Prostate gland (tissue), 2 donors: ENCODE measurements at regions not wholly inside any gene's neighbourhood (a gene's known extent, or its start where the extent isn't known, plus 50 kb on each side); places are given as distances from the start of the nearest gene placed in this dataset.

ENCODE experiments used
- POLR2A ChIP-seq: fragments of 450-650 bp; IDR thresholded peaks from one replicate; pipeline ENCODE4 v1.6.1; 2016; ENCODE audit warnings: antibody characterized with exemption, mild to moderate bottlenecking
- POLR2AphosphoS5 ChIP-seq: sonication (generic); formaldehyde crosslinking; IDR thresholded peaks from one replicate; pipeline ENCODE4 v1.6.1; 2017; ENCODE audit warnings: antibody characterized with exemption
- TF ChIP-seq, protein P1 (sequence below), 4 experiments: fragments of 200-600 bp in 2 of 4; fragments of 450-650 bp in 2 of 4; sonication (generic) in 2 of 4; IDR thresholded peaks; 1 replicate in 3 of 4; 2 replicates in 1 of 4; pipeline ENCODE4 v1.5.1; 2016 to 2019; ENCODE audit warnings: antibody characterized with exemption in 4 of 4, mild to moderate bottlenecking in 2 of 4, moderate library complexity in 2 of 4

GRCh38 chr11:28666632-28667031 is 558.4 kb downstream of the METTL15 start:
- TF ChIP-seq POLR2A (no peak), POLR2AphosphoS5 (no peak)
- TF ChIP-seq, protein P1, sequence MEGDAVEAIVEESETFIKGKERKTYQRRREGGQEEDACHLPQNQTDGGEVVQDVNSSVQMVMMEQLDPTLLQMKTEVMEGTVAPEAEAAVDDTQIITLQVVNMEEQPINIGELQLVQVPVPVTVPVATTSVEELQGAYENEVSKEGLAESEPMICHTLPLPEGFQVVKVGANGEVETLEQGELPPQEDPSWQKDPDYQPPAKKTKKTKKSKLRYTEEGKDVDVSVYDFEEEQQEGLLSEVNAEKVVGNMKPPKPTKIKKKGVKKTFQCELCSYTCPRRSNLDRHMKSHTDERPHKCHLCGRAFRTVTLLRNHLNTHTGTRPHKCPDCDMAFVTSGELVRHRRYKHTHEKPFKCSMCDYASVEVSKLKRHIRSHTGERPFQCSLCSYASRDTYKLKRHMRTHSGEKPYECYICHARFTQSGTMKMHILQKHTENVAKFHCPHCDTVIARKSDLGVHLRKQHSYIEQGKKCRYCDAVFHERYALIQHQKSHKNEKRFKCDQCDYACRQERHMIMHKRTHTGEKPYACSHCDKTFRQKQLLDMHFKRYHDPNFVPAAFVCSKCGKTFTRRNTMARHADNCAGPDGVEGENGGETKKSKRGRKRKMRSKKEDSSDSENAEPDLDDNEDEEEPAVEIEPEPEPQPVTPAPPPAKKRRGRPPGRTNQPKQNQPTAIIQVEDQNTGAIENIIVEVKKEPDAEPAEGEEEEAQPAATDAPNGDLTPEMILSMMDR (IDR thresholded peaks at IDR 0.05) = no peak
